Stomach smooth muscle (tissue), 2 donors: ENCODE measurements at regions not wholly inside any gene's neighbourhood (a gene's known extent, or its start where the extent isn't known, plus 50 kb on each side); places are given as distances from the start of the nearest gene placed in this dataset.
"Not testable (repeated sequence)": the region's sequence is repeated elsewhere in the genome, so short reads cannot be mapped to it uniquely, and the experiment has no call there.

Source experiments
- H3K27ac ChIP-seq: one replicate; pipeline ENCODE4 v1.7.0; 2013; ENCODE audit warnings: mild to moderate bottlenecking, low read length, inconsistent platforms
- H3K27me3 ChIP-seq, 2 donors: one replicate each; pipeline ENCODE4 v1.7.0; 2013; ENCODE audit warnings: low read length in 2 of 2; ENCODE audit not compliant: insufficient read depth in 2 of 2, control insufficient read depth in 1 of 2
- H3K36me3 ChIP-seq, 2 donors: one replicate each; pipeline ENCODE4 v1.7.0; 2013; ENCODE audit warnings: low read length in 2 of 2; ENCODE audit not compliant: control insufficient read depth in 2 of 2, insufficient read depth in 2 of 2
- H3K4me1 ChIP-seq: one replicate; pipeline ENCODE4 v1.7.0; 2013; ENCODE audit warnings: low read length; ENCODE audit not compliant: control insufficient read depth, insufficient read depth
- H3K4me3 ChIP-seq, 2 donors: one replicate each; pipeline ENCODE4 v1.7.0; 2013; ENCODE audit warnings: low read length in 2 of 2
- H3K9ac ChIP-seq, 2 donors: one replicate each; pipeline ENCODE4 v1.7.0; 2013; ENCODE audit warnings: low read length in 2 of 2, mild to moderate bottlenecking in 1 of 2
- H3K9me3 ChIP-seq, 2 donors: one replicate each; pipeline ENCODE4 v1.7.0; 2013; ENCODE audit warnings: low read length in 2 of 2; ENCODE audit not compliant: control insufficient read depth in 2 of 2
- donor health status: healthy.
- donor health status: Pancreatic carcinoma.

GRCh38 chr9:106500171-106500570 lies 362.8 kb upstream of the ZNF462 start:
- Histone ChIP-seq H3K27me3 (no peaks in the 10 kb centered on the region), H3K36me3 (no peaks in the 10 kb centered on the region), H3K9ac (no peak overlapping the region), H3K9me3 (no peaks in the 10 kb centered on the region), H3K4me1 (no peaks in the 10 kb centered on the region), H3K4me3 (no peak overlapping the region), H3K27ac (no peak overlapping the region)

- not testable (repeated sequence) for H3K4me1 ChIP-seq, H3K4me3 ChIP-seq, H3K9ac ChIP-seq, H3K36me3 ChIP-seq, H3K9me3 ChIP-seq, H3K27ac ChIP-seq, H3K27me3 ChIP-seq
Measured at GRCh38 chr9:106501210-106501609, 361.8 kb upstream of the ZNF462 start.

- H3K9me3 ChIP-seq, result no peaks in the 10 kb centered on the region
- H3K27ac ChIP-seq, result no peak overlapping the region
- H3K4me1 ChIP-seq, result no peaks in the 10 kb centered on the region
- H3K36me3 ChIP-seq, result no peaks in the 10 kb centered on the region
- no peak overlapping the region for H3K4me3 ChIP-seq
- H3K9ac ChIP-seq, result no peak overlapping the region
- H3K27me3 ChIP-seq, result no peaks in the 10 kb centered on the region
Measured at GRCh38 chr9:106502930-106503329, 360.0 kb upstream of the ZNF462 start.

- Histone ChIP-seq H3K9me3 (no peaks in the 10 kb centered on the region), H3K9ac (no peak overlapping the region), H3K27me3 (no peaks in the 10 kb centered on the region), H3K4me3 (no peak overlapping the region), H3K4me1 (no peaks in the 10 kb centered on the region), H3K36me3 (no peaks in the 10 kb centered on the region), H3K27ac (no peak overlapping the region)
Measured at GRCh38 chr9:106503759-106504158, 359.2 kb upstream of the ZNF462 start.

- H3K4me3 ChIP-seq, result no peak overlapping the region
- H3K9me3 ChIP-seq, result no peaks in the 10 kb centered on the region
- H3K27ac ChIP-seq, result no peak overlapping the region
- no peaks in the 10 kb centered on the region for H3K27me3 ChIP-seq
- H3K9ac ChIP-seq, result no peak overlapping the region
- H3K36me3 ChIP-seq, result no peaks in the 10 kb centered on the region
- no peaks in the 10 kb centered on the region for H3K4me1 ChIP-seq
Measured at GRCh38 chr9:106526716-106527204, 336.2 kb upstream of the ZNF462 start.

GRCh38 chr9:106528158-106528557 lies 334.8 kb upstream of the ZNF462 start:
- Histone ChIP-seq H3K9me3 (no peaks in the 10 kb centered on the region), H3K9ac (no peak overlapping the region), H3K27me3 (no peaks in the 10 kb centered on the region), H3K27ac (no peak overlapping the region), H3K4me3 (no peak overlapping the region), H3K4me1 (no peaks in the 10 kb centered on the region), H3K36me3 (no peaks in the 10 kb centered on the region)

GRCh38 chr9:106529616-106530015 lies 333.4 kb upstream of the ZNF462 start:
- no peak overlapping the region for H3K27ac ChIP-seq
- H3K36me3 ChIP-seq, result no peaks in the 10 kb centered on the region
- no peaks in the 10 kb centered on the region for H3K9me3 ChIP-seq
- no peak overlapping the region for H3K4me3 ChIP-seq
- no peak overlapping the region for H3K9ac ChIP-seq
- no peaks in the 10 kb centered on the region for H3K4me1 ChIP-seq
- H3K27me3 ChIP-seq, result no peaks in the 10 kb centered on the region

GRCh38 chr9:106531491-106531890 lies 331.5 kb upstream of the ZNF462 start:
- Histone ChIP-seq H3K4me3 (no peak overlapping the region), H3K9ac (no peak overlapping the region), H3K27me3 (no peaks in the 10 kb centered on the region), H3K36me3 (no peaks in the 10 kb centered on the region), H3K27ac (no peak overlapping the region), H3K4me1 (no peaks in the 10 kb centered on the region), H3K9me3 (no peaks in the 10 kb centered on the region)

GRCh38 chr9:106532306-106533015 lies 330.5 kb upstream of the ZNF462 start:
- no peaks in the 10 kb centered on the region for H3K4me1 ChIP-seq
- H3K27me3 ChIP-seq, result no peaks in the 10 kb centered on the region
- no peaks in the 10 kb centered on the region for H3K9me3 ChIP-seq
- H3K36me3 ChIP-seq, result no peaks in the 10 kb centered on the region
- no peak overlapping the region for H3K4me3 ChIP-seq
- no peak overlapping the region for H3K27ac ChIP-seq
- no peak overlapping the region for H3K9ac ChIP-seq

- H3K27ac ChIP-seq, result no peak overlapping the region
- no peak overlapping the region for H3K4me3 ChIP-seq
- no peaks in the 10 kb centered on the region for H3K27me3 ChIP-seq
- no peaks in the 10 kb centered on the region for H3K9me3 ChIP-seq
- H3K9ac ChIP-seq, result no peak overlapping the region
- no peaks in the 10 kb centered on the region for H3K36me3 ChIP-seq
- no peaks in the 10 kb centered on the region for H3K4me1 ChIP-seq
Measured at GRCh38 chr9:106534800-106535199, 328.2 kb upstream of the ZNF462 start.

- Histone ChIP-seq H3K27ac (no peak overlapping the region), H3K27me3 (no peaks in the 10 kb centered on the region), H3K9me3 (no peaks in the 10 kb centered on the region), H3K4me3 (no peak overlapping the region), H3K36me3 (no peaks in the 10 kb centered on the region), H3K4me1 (no peaks in the 10 kb centered on the region), H3K9ac (no peak overlapping the region)
Measured at GRCh38 chr9:106535439-106535838, 327.5 kb upstream of the ZNF462 start.
